BE2C (cell line): ENCODE measurements at regions not wholly inside any gene's neighbourhood (a gene's known extent, or its start where the extent isn't known, plus 50 kb on each side); places are given as distances from the start of the nearest gene placed in this dataset.

Experiments
- DNase-seq: peaks from one replicate; pipeline ENCODE4 v3.0.0-alpha.2; 2020
- H3K27me3 ChIP-seq: fragments of 250-450 bp; sonication (Bioruptor Pico); 2 replicates; pipeline ENCODE4 v1.5.1; 2020; ENCODE audit warnings: mild to moderate bottlenecking
- H3K36me3 ChIP-seq: fragments of 250-450 bp; sonication (Bioruptor Pico); 2 replicates; pipeline ENCODE4 v1.5.1; 2020; ENCODE audit warnings: mild to moderate bottlenecking
- H3K4me1 ChIP-seq: fragments of 250-450 bp; sonication (Bioruptor Pico); 2 replicates; pipeline ENCODE4 v1.5.1; 2020
- H3K4me3 ChIP-seq: 2 replicates; pipeline ENCODE4 v1.5.1; 2011; ENCODE audit warnings: low read depth, low read length
- H3K9me3 ChIP-seq: fragments of 250-450 bp; sonication (Bioruptor Pico); 2 replicates; pipeline ENCODE4 v1.5.1; 2020
- TF ChIP-seq, protein P1 (sequence below): IDR thresholded peaks from 2 replicates; pipeline ENCODE4 v1.5.1; 2012; ENCODE audit warnings: mild to moderate bottlenecking, low read depth, low read length

DNA sequence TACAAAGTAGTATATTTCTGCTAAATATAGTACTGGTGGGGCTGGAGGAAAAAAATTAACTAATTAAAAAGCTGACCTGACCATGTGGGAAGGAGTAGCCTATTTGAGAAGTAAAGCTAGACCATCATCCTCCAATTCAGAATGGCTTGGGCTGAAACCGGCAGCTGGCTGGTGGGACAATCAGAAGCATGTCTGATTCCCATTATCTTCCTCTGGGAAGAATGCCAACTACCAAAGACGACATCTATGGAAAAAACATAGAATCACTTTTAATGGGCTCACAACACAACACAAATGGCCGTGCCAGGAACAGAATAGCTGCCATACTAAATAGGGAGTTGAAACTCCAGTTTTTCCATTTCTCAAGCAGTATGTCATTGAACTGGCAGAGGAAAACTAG is 120.4 kb upstream of the FREM2 start:
- peak; percentile 62 for DNase-seq
- H3K36me3 ChIP-seq, result no peaks in the 10 kb centered on the region
- H3K4me3 ChIP-seq, result no peak overlapping the region
- H3K9me3 ChIP-seq, result no peaks in the 10 kb centered on the region
- H3K4me1 ChIP-seq, result peaks cover 6% of the 10 kb centered on the region
- no peaks in the 10 kb centered on the region for H3K27me3 ChIP-seq
- TF ChIP-seq, protein P1, sequence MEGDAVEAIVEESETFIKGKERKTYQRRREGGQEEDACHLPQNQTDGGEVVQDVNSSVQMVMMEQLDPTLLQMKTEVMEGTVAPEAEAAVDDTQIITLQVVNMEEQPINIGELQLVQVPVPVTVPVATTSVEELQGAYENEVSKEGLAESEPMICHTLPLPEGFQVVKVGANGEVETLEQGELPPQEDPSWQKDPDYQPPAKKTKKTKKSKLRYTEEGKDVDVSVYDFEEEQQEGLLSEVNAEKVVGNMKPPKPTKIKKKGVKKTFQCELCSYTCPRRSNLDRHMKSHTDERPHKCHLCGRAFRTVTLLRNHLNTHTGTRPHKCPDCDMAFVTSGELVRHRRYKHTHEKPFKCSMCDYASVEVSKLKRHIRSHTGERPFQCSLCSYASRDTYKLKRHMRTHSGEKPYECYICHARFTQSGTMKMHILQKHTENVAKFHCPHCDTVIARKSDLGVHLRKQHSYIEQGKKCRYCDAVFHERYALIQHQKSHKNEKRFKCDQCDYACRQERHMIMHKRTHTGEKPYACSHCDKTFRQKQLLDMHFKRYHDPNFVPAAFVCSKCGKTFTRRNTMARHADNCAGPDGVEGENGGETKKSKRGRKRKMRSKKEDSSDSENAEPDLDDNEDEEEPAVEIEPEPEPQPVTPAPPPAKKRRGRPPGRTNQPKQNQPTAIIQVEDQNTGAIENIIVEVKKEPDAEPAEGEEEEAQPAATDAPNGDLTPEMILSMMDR, result no peak

DNA sequence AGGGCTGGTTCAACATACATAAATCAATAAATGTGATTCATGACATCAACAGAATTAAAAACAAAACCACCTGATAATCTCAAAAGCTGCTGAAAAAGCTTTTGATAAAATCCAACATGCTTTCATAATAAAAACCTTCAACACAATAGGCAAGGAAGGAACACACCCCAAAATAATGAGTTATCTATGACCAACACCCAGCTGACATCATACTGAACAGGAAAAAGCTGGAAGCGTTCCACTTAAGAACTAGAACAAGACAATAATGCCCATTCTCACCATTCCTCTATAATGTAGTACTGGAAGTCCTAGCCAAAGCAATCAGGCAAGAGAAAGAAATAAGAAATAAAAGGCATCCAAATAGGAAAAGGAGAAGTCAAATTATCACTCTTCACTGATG is 116.2 kb upstream of the FREM2 start:
- H3K4me1 ChIP-seq, result peaks cover 6% of the 10 kb centered on the region
- H3K4me3 ChIP-seq, result no peak overlapping the region
- H3K36me3 ChIP-seq, result no peaks in the 10 kb centered on the region
- H3K27me3 ChIP-seq, result no peaks in the 10 kb centered on the region
- H3K9me3 ChIP-seq, result no peaks in the 10 kb centered on the region; the same call in 1 of the 2 replicates
- no peak for DNase-seq
- TF ChIP-seq, protein P1, result no peak

DNA sequence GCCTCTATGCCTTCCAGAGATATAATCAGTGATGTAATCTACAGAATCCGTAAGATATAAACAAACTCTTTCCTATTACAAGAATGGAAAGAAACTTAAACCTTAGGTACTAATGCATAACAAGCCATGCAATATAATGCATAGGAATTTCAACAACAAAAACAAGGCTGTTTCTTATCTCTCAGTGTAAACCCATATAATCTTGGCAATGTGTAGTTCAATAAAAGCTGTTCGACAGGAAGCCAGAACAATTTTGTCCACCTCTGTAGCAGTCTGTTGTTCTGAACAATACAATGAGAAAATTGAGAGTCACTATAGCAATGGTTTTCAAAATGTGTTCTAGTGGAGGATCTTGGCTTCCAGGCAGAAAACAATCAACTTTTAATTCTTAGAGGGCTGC is 111.5 kb upstream of the FREM2 start:
- no peak for DNase-seq
- Histone ChIP-seq H3K4me3 (no peak overlapping the region), H3K9me3 (no peaks in the 10 kb centered on the region; the same call in 1 of the 2 replicates), H3K36me3 (no peaks in the 10 kb centered on the region), H3K27me3 (no peaks in the 10 kb centered on the region; the same call in 1 of the 2 replicates), H3K4me1 (no peaks in the 10 kb centered on the region)
- TF ChIP-seq, protein P1, result no peak

DNA sequence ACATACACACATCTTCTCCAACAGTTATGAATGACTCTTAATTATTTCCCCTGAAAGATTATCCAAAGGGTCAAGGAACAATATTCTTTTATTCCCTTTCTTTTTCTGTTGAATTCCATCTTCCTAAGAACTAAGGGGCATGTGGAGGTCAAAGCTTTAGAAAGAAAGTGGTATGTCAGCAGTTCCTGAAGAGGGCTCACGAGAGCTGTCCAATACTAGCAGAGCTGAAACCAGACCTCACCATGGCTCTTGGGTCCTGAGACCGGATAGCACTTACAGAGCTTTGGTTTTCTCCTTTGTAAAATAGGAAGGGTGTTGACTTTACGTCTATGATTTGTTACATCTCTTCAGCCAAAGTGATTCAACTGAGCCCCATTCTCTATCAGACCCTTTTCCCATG is 109.8 kb upstream of the FREM2 start:
- DNase-seq, result no peak
- TF ChIP-seq, protein P1, result peak; percentile 8; the same call in 1 of the 2 replicates

DNA sequence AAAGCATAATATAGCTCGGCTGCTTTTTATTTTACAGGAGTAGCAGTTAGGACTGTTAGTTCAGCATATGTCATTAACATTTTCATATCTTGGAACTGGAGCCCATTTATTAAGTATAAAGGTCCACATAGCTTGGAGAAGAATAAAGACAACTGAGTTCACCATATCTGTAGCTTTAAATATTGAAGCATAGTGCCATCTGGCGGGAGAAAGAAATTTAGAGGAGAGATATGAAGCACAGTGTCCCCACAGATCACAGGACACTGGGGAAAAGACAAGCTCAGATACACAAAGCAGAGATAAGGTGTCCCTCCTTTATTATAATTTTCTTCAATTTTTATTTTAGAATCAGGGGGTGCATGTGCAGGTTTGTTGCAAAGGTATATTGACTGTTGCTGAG is 104.7 kb upstream of the FREM2 start:
- Histone ChIP-seq H3K4me3 (no peak overlapping the region), H3K9me3 (no peaks in the 10 kb centered on the region), H3K27me3 (no peaks in the 10 kb centered on the region; the same call in 1 of the 2 replicates), H3K4me1 (no peaks in the 10 kb centered on the region), H3K36me3 (no peaks in the 10 kb centered on the region)
- peak; percentile 30 for DNase-seq
- TF ChIP-seq, protein P1, result peak; percentile 68

More for the DNA sequence above, 109.8 kb upstream of the FREM2 start:
- no peaks in the 10 kb centered on the region for H3K4me1 ChIP-seq
- no peaks in the 10 kb centered on the region; the same call in 1 of the 2 replicates for H3K9me3 ChIP-seq
- no peaks in the 10 kb centered on the region for H3K36me3 ChIP-seq
- H3K27me3 ChIP-seq, result no peaks in the 10 kb centered on the region; the same call in 1 of the 2 replicates
- H3K4me3 ChIP-seq, result no peak overlapping the region

DNA sequence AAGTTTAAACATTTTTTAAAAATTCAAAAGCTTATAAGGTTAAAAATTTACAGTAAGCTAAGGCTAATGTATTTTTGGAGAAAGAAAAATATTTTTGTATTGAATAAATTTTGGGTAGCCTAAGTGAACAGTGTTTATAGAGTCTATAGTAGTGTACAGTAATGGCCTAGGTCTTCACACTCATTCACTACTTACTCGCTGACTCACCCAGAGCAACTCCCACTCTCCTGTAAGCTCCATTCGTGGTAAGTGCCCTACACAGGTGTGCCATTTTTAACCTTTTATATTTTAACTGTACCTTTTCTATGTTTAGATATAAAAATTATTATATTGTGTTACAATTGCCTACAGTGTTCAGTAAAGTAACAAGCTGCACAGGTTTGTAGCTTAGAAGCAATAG is 96.6 kb upstream of the FREM2 start:
- DNase-seq, result no peak
- H3K36me3 ChIP-seq, result no peaks in the 10 kb centered on the region
- H3K4me1 ChIP-seq, result no peaks in the 10 kb centered on the region
- no peak overlapping the region for H3K4me3 ChIP-seq
- H3K9me3 ChIP-seq, result no peaks in the 10 kb centered on the region
- no peaks in the 10 kb centered on the region for H3K27me3 ChIP-seq
- TF ChIP-seq, protein P1, result no peak
